ENCODE measurements at regions not wholly inside any gene's neighbourhood (a gene's known extent, or its start where the extent isn't known, plus 50 kb on each side); places are given as distances from the start of the nearest gene placed in this dataset.

- no peak for TF ChIP-seq POLR2AphosphoS5 (IDR thresholded peaks at IDR 0.05; ENCODE audit: borderline replicate concordance, low read depth, low read length)
- TF ChIP-seq EZH2 (IDR thresholded peaks at IDR 0.05) = no peak
- no peak for TF ChIP-seq FOXP2 (optimal IDR thresholded peaks at IDR 0.05; ENCODE audit: control extremely low read depth, extremely low read length, insufficient read depth)
Measured at GRCh38 chr4:165610679-165611437, 232.1 kb downstream of the CPE start.
